VCaP (cell line): ENCODE measurements at regions not wholly inside any gene's neighbourhood (a gene's known extent, or its start where the extent isn't known, plus 50 kb on each side); places are given as distances from the start of the nearest gene placed in this dataset.

Experiments
- H3K27ac ChIP-seq: fragments of 450-650 bp; 2 replicates; pipeline ENCODE4 v1.5.1; 2017
- CTCF ChIP-seq: fragments of 450-650 bp; conservative IDR thresholded peaks from 2 replicates; pipeline ENCODE4 v1.5.1; 2017; ENCODE audit warnings: mild to moderate bottlenecking, moderate library complexity

GRCh38 chr10:3455385-3456334 is 283.1 kb upstream of the PITRM1 start:
- H3K27ac ChIP-seq = no peak overlapping the region

GRCh38 chr10:3452683-3453361 is 280.2 kb upstream of the PITRM1 start:
- no peak overlapping the region for H3K27ac ChIP-seq
- TF ChIP-seq CTCF = no peak

More at GRCh38 chr10:3455385-3456334, 283.1 kb upstream of the PITRM1 start:
- TF ChIP-seq CTCF = no peak

- H3K27ac ChIP-seq = no peak overlapping the region
- peak; percentile 25 for TF ChIP-seq CTCF
Measured at GRCh38 chr10:3452173-3452626, 279.6 kb upstream of the PITRM1 start.

GRCh38 chr10:3451516-3452172 is 279.1 kb upstream of the PITRM1 start:
- H3K27ac ChIP-seq = no peak overlapping the region
- TF ChIP-seq CTCF = no peak

GRCh38 chr10:3446221-3446620 is 273.6 kb upstream of the PITRM1 start:
- no peak overlapping the region for H3K27ac ChIP-seq
- TF ChIP-seq CTCF = no peak

- TF ChIP-seq CTCF = no peak
- no peak overlapping the region for H3K27ac ChIP-seq
Measured at GRCh38 chr10:3445648-3446047, 273.1 kb upstream of the PITRM1 start.

- H3K27ac ChIP-seq = no peak overlapping the region
- no peak for TF ChIP-seq CTCF
Measured at GRCh38 chr10:3442451-3442990, 269.9 kb upstream of the PITRM1 start.
